HG03066 (cell line): ENCODE measurements at regions not wholly inside any gene's neighbourhood (a gene's known extent, or its start where the extent isn't known, plus 50 kb on each side); places are given as distances from the start of the nearest gene placed in this dataset.

Source experiments
- ATAC-seq: cut with Tn5 transposase; IDR thresholded peaks from one replicate; pipeline ENCODE4 v1.9.1; 2021; ENCODE audit warnings: low read depth; ENCODE audit not compliant: unreplicated experiment

DNA sequence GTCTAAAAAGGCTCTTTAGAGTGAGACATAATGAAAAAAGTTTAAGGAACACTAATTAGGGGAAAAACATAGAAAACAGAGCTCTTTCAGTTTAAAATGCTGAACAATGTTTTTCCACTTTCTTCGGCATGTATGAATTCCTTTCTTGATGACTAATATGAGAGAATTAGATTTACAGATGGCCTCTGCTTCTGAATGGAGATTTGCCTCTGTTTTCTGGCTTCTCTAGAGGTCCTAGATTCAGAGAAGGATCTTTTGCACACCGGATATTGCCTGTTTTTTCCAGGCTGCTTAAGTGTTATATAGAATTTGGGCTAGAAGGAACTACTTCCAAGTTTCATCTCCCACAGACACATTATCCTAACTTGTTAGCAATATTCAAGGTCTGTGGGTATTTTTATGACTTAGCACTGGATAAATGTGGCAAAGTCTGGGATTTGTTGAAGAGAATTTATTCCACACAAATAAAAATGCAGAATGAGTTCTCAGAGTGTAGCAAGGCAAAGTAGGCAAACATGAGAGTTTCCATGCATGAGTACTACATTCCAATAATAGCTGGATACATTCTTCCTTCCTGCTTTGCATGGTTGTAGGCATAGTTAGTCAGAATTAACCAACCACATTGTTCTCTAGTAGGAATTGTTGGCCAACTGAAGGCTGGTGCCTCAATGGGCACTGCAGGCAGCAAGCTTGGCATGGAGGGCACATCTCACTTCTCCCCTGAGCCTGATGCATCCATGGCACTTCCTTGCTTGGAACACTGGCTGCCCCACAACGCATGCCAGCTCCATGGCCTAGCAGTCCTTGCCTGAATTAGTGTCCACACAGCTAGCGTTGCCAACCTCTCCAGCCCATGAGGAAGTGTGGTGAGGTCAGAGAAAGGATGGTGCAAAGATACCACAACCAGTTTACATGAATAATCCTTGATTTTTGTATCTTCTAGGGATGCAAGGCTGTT is 224.2 kb downstream of the CLIC5 start:
- ATAC-seq = no peak

DNA sequence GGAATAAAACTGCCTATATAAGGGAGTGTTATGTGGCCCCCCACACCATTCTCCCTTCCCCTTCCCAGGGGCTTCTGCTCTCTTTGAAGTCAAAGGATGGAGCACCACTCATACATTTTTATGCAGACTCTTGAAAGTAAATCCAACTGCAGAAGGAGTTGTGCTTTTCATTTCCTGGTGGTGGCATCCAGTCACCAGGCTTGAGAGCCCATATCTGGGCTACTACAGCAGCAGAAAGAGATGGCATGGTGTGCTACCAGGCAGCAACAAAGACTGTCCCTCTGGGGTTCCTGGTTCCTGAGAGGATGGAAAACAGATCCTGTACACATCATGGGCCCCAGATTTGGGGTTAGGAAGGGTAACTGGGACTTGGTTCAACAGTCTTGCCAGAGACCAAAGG is 226.4 kb downstream of the CLIC5 start:
- no peak for ATAC-seq

DNA sequence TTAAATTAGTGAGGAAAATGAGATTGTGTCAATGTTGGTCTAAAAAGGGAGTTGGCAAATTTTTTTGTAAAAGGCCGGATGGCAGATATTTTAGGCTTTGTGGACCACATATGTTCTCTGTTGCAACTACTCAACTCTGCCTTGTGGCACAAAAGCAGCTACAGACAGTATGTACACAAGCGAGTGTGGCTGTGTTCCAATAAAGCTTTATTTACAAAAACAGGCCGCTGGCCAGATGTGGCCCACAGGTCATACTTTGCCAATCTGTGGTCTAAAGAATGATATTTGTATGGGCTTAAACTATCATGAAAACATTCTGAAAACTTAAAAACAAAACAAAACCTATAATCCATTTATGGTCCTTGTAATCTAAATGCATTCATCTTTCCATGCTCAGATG is 228.3 kb downstream of the CLIC5 start:
- ATAC-seq = no peak

DNA sequence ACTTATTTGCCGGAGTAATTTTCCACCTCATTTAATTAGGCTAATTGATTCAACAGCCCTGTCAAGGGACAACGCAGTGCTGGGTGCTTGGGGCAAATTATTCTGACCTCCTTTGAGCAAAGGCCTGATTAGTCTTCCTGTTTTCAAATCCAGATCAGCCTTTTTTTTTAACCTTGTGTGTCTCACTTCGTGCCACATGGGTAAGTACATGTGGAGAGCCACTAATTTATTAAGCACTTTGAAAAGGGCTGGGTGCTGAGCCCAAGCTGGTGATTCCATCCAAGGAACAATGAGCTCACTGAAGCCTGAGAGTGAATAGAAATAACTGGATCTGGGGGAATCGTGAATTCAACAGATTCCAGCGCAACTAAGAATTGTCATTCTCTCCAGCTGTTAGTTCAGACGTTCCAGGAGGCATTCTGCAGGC is 229.3 kb downstream of the CLIC5 start:
- no peak for ATAC-seq

DNA sequence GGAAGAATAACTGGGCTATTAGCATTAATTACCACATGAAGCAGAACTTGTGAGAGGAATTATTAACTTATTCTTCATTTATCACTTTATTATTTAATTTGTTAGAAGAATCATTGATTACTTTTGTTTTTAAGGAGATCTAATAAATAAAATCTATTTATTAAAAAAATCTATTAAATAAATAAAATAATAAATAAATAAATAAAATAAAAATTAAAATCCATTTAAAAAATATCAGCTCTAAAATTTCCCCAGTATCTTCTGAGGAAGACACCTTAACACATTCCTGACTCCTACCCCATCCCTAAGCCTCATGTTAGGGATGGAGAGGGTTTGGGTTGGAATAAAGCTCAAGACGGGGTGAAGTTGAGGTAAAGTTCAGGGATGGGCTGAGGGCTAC is 231.4 kb downstream of the CLIC5 start:
- ATAC-seq = no peak

DNA sequence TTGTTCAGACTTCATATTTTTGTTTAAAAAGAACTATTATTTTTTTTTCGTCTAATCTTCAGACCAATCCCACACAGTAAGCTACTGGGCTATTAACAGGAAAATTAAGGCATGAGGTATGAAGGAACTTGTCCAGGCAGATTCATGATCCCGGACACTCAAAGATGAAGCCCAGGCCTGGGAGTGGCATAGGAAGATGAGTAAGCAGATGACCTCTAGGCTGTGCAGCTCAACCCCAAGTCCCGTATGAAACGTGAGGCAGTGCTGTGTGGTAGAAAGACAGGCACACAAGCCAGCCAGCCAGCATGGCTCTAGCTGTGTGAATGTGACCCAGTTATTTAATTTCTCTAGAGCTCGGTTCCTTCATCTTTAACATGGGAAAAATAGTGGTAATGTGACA is 231.9 kb downstream of the CLIC5 start:
- ATAC-seq = no peak

DNA sequence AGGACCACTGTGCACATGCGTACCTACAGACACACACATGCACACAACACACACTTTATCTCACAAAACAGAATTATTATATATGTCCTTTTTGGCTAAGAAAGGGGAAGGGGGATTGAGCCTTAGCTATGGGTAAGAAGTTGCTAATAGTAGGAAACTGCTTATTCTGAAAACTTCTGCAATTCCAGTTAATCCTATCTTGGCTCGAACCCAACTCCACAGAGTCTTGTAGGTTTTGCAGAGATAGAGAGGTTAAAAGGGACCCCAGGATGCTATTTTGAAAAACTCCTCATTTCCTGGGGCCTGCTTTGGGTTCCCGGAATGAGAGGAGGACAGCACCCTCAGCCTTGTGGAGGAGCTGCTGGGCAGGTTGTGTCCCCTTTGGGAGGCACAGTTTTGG is 233.8 kb downstream of the CLIC5 start:
- no peak for ATAC-seq

DNA sequence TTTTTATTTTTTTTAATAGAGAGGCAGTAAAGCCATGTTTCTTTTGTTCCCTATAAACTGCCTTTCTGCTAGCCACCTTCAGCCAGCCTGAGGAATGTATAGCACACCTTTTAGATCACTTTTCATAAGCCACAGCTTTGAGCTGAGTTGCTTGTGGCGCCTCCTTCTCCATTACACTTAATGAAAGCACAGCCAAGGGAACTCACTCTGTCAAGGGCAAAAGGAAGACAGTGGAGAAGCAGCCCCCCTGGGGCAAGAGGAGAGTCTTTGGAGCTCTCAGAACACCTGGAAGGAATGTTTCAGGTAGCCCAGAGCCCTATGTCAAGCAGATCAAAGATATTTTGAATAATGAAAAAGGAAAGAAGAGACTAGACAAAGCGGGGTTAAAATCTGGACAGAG is 235.1 kb downstream of the CLIC5 start:
- no peak for ATAC-seq

DNA sequence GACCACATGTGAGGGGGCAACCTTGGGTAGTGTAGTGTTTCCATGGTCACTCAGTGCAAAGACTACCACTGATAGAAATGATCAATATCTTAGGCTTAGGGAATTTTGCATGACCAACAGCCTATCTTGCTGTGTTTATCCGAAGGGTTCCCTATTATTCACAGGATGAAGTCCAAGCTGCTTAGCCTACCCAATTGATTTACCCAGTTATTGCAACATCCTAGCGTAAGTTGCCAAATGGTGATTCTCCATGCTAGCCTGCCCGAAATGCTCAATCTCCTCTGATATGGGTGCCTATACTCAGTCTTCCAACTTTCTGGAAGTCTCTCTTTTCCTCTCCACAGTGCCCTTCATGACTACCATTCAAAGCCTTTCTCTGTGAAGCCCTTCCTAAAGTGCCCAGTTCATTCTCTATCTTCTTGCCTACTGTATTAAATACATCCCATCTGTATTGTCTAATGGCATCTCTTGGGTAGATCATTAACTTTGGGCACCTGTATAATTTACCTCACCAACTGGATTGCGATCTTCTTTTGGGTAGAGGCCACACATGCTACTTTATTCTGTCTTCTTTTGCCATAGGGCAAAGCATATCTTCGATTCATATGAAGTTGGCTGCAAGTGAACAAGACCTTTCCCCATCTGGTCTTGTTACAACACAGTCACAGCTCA is 240.5 kb downstream of the CLIC5 start:
- ATAC-seq = no peak

DNA sequence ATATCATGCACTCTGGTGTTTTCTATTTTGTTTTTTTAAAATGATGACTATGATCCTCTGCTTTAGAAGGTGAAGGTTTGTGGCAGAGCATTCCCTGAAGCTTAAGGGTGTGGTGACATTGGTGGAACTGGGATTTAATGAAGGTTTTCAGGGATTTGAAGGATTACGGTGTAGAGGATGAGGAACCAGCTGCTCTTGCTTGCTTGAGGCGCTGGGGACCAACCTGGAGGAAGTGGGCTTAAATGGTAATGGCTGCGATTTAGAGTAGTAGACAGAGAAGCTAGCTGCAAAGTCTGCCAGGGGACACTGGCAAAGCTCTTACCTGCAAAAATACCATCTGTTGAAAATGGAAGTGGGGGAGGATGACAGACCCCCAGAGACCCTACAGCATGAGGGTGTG is 241.8 kb downstream of the CLIC5 start:
- ATAC-seq = no peak

DNA sequence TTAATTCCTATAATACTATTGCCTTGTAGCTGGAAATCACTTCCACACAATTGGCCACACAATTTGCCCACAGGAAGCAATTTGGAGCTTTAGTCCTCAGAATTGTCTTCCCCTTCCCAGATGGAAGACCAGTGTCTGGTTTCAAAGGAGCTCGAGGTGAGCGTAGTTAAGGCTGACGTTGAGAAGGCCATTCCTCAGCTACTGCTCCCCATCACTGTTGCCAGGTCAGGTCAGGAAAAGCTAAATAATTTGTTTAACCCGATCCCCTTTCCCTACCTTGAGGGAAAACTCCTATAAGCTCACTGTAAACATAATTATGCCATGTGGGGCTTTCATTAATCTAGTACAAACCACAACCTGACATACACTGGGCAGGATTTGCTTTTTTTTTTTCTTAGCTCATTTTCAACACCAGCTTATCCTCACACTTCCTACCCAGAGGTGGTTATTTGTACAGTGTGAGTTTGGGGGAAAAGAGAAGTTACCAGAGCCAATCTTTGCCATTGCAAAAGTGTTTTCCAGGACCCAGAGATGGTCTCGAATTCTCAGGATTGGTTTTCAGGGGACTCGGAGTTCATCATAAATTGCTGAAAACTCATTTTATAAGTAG is 242.7 kb downstream of the CLIC5 start:
- ATAC-seq = no peak

DNA sequence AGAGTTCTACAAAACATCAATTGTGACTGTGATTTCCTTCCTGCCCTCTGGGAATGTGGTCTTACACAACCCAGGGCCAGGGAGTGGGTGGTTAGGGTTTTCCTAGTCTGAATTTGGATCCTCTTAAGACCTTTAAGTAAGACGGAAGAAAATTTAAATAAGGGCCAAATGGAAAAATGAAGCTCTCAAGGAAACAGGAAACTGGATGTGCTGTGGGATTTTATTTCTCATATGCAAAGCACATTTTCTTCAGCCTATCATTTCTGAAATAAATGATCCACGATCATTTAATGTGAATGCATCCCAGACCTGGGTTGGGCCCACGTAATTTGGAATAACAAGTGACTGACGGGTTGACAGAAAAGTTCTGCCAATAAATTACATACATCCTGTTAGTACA is 243.6 kb downstream of the CLIC5 start:
- no peak for ATAC-seq

DNA sequence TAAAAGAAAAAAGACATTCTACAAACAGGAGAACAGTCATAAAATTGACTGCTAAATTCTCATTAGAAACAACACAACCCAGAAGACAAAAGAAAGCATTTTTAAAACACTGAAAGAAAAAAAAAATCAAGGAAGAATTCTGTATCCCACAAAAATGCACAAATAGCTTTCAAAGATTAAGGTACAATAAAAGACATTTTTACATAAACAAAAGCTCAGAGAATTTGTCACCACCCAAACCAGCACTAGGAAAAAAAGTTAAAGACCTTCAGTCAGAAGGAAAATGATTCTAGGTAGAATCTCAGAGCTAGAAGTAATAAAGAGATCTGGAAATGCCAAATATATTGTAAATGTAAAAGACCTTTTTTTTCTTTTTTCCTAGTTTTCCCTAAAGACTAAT is 252.4 kb downstream of the CLIC5 start:
- no peak for ATAC-seq

DNA sequence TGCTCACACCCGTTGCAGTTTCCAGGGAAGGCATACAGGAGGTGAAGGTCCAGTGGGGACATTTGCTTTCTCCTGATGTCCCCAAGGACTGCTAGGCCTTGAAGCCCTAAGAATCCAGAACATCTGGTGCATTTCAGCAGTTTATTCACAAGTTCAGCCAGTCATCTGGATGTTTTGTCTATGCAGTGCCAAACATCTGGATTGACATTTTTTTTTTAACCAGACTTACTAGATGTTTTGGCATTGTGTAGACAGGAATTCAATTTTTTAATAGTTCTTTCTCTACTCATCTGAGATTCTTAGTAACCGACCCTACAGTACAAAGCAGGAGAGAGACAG is 256.2 kb downstream of the CLIC5 start:
- ATAC-seq = no peak

DNA sequence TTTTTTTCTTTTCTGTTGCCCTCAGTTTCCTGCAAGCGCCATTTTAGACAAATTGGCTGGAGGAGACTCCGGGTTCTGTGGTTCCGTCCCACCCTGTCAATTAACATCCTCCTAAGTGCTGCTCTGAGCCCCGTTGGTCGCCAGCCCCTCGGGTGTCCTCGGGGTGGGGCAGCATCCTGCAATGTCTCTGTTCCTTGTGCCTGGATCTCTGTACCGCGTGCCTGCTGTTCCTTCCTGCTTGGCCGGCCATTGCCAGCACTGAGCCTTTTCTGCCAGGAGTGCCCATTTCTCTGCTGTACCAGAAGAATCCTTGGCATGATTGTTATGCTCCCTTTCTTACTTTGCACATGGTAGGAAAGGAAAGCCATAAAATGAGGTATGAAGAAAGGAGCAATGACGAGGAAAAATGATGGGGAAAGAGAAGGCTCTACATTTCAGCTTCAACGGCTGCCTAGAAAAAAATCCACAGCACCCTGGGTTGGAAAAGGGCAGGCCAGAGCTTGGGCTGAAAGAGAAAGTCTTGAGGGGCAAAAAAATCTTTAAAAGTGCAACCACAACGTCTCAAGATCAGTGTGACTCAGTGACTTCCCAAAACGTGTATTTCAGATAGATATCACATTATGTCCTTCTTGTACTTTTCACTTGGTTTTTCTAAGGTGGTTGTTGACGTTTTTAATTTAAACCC is 256.7 kb downstream of the CLIC5 start:
- no peak for ATAC-seq

DNA sequence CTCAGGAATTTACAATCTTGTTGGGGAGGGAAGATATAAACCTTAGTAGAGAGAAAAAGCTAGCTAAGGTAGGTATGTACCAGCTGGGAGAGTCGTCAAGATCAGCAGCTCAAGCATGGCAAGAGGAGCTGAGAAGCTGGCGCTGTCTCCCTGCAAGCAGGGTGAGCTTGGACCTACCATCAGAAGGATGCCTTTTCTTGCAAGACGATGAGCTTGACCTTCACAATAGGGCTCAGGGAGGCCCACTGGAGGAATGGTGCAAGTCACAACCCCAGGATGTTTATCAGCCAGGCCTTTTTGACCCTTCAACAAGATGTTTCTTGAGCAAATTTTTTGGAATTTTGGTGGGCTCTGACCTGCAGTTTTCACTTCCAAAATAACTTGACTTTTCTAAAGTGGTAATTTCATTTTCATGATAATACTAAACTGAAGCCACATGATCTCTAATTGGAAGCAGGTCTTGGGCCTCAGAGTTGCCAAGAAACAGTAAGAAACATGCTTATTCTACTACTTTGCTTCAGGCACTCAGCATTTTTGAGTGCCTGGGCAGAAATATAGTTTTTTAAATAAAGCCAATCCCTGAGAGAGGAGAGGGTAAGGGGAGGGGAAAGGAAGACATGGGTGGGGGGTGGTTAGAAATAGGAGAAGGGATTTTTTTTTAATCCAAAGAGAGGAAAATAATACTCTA is 258.1 kb downstream of the CLIC5 start:
- no peak for ATAC-seq

DNA sequence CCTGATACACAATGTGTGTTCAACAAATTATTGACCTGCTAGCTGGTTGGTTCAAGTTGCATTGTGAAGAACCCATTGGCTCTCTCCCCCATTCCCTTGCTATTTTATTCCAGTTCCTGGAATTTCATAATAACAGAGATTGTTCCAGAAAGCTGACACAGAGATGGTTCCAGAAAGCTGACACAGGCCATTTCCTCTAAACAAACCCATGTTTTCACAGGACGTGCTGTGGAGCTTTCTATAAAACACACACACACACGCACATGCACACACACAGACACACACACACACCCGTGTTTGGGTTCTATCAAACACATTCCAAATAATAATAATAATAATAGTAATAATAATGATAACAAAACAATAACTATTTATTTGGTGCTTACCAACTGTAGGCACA is 259.1 kb downstream of the CLIC5 start:
- ATAC-seq = no peak

DNA sequence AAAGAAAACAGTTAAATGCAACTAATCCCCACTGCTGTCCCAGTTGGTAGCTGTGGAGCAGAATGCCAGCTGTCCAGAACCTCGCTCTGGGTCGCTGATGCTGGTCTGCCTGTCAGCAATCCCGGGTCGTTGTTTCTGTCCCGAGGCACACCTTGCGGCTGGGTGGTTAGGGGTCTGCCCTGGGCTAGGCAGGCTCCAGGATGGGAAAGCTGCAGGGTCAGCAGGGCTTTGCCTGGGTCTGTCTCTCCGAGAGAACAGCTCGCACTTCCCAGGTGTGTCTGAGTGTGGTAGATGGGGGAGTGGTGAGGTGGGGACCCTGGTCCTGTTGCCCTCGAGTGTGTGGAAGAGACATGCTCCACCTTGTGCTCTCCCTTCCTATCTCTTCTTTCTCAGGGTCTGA is 261.2 kb downstream of the CLIC5 start:
- no peak for ATAC-seq

DNA sequence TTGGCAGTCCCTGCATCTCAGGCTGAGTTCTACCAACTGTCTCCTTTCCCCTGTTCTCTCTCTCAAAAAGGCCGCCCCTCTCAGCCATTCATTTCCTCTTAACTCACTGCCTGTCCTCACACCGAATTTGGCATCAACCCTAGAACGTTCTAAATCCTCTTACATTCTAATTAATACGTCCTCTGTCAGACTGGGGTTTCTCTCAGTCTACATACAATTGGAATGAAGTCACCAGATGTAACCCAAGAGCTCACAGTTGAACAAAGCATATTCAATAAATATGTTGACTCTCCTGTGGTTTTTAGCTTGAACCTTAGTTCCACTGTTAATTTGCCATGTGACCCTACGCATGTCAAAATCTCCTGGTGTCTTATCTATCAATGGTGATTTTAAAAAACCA is 269.6 kb downstream of the CLIC5 start:
- ATAC-seq = no peak

DNA sequence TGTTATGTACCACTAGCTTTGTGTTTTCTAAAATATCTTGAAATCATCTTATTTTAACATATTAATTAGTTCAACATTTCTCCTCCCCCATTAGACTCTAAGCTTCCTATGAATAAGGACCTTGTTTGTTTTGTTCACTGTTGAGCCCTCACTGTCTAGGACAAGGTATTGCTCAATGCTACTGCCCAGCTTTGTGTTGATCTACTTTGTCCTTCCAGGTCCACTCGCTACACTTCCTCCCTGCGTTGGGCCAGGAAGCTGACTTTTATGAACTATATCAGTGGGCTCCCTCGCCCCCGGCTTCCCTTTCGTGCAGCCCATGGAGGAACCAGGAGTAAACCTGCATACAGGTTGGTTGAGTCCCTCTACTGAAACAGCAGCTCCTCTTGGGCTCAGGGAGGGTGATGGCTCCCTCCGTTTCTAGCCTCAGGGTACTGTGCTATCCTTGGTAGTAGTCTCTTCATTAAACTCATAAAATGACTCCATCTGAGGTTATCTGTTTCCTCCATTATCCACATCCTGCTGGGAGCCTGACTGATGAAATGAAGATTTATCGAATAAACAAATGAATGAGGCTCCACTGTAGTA is 272.5 kb downstream of the CLIC5 start:
- no peak for ATAC-seq
